GM12892 (cell line): ENCODE measurements at regions not wholly inside any gene's neighbourhood (a gene's known extent, or its start where the extent isn't known, plus 50 kb on each side); places are given as distances from the start of the nearest gene placed in this dataset.
"Not testable (repeated sequence)": the region's sequence is repeated elsewhere in the genome, so short reads cannot be mapped to it uniquely, and the experiment has no call there.

ENCODE experiments used
- POLR2A ChIP-seq: IDR thresholded peaks from 2 replicates; pipeline ENCODE4 v1.6.1; 2011; ENCODE audit warnings: low read depth, low read length, control low read depth
- POLR2AphosphoS5 ChIP-seq: IDR thresholded peaks from 2 replicates; pipeline ENCODE4 v1.6.1; 2011; ENCODE audit warnings: low read depth, low read length, control low read depth
- TAF1 ChIP-seq: IDR thresholded peaks from 2 replicates; pipeline ENCODE4 v1.6.1; 2011; ENCODE audit warnings: low read depth, mild to moderate bottlenecking, control low read depth, low read length, borderline replicate concordance

DNA sequence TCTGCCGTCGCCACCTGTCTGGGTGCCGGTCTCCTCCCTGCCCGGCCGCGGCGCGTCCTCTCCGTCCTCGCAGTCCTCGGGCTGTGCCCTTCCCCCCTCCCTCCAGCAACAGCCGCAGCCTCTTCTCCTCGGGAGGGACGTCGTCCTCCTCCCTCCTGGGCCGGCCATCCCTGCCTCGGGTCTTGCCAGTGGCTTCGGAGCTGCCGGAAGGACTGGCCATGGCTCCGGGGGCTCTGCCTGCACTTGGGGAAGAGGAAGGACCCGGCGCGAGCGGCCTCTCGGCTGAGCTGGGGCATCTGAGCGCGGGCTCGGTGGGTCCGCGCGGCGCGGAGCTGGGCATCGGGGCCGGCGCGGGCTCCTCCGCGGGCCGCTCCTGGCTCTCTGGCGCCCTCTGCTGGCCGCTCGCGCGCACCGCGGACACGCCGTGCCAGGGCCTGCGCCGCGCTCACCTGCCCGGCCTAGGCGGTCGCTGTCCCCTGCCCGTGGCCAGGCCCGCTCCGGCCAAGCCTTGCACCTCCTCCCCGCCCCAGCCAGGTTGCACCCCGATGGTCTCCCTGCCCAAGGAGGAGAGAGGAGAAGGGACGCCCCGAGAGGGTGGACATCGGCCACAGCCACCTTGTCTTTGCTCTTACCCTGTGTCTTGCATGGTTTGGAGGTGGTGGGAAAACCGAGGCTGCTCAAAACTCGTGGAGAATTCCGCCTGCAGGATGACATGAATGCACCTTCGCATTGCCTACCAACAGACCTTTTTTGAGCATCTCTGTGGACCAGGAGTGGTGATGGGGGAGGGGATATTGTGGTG is 83.9 kb upstream of the FRG2C start:
- not testable (repeated sequence) for TF ChIP-seq POLR2A, TAF1, POLR2AphosphoS5
